Astrocyte (in vitro differentiated cells and primary cell): ENCODE measurements at regions not wholly inside any gene's neighbourhood (a gene's known extent, or its start where the extent isn't known, plus 50 kb on each side); places are given as distances from the start of the nearest gene placed in this dataset.

Experiments used
- DNase-seq: peaks from one replicate; pipeline ENCODE4 v3.0.0-alpha.2; 2010; ENCODE audit warnings: low read depth
- FAIRE-seq: peaks from 2 replicates; lab custom pipeline; 2011; peaks lifted over from hg19 to GRCh38; lab: Jason Lieb, UNC
- H2AFZ ChIP-seq: 2 replicates; pipeline ENCODE4 v1.6.0; 2012; ENCODE audit warnings: low read depth, low read length, inconsistent platforms
- H3K27ac ChIP-seq: 2 replicates; pipeline ENCODE4 v1.5.1; 2011; ENCODE audit warnings: low read depth, low read length, inconsistent platforms
- H3K27me3 ChIP-seq: 2 replicates; pipeline ENCODE4 v1.6.0; 2011; ENCODE audit warnings: low read length, inconsistent platforms; ENCODE audit not compliant: insufficient read depth
- H3K36me3 ChIP-seq: 2 replicates; pipeline ENCODE4 v1.5.1; 2011; ENCODE audit warnings: low read length, inconsistent platforms; ENCODE audit not compliant: insufficient read depth
- H3K4me1 ChIP-seq: 2 replicates; pipeline ENCODE4 v1.5.1; 2011; ENCODE audit warnings: low read length, inconsistent platforms; ENCODE audit not compliant: insufficient read depth
- H3K4me2 ChIP-seq: 2 replicates; pipeline ENCODE4 v1.6.0; 2012; ENCODE audit warnings: low read length, inconsistent platforms
- H3K4me3 ChIP-seq: 2 replicates; pipeline ENCODE4 v1.5.1; 2011; ENCODE audit warnings: low read depth, mild to moderate bottlenecking, low read length, inconsistent platforms; ENCODE audit not compliant: insufficient read depth
- H3K79me2 ChIP-seq: 2 replicates; pipeline ENCODE4 v1.6.0; 2012; ENCODE audit warnings: mild to moderate bottlenecking, low read length, inconsistent platforms; ENCODE audit not compliant: insufficient read depth
- H3K9ac ChIP-seq: 2 replicates; pipeline ENCODE4 v1.6.0; 2012; ENCODE audit warnings: mild to moderate bottlenecking, low read length, inconsistent platforms
- H3K9me3 ChIP-seq: 2 replicates; pipeline ENCODE4 v1.5.1; 2012; ENCODE audit warnings: low read depth, mild to moderate bottlenecking, low read length, inconsistent platforms; ENCODE audit not compliant: insufficient read depth
- H4K20me1 ChIP-seq: 2 replicates; pipeline ENCODE4 v1.6.0; 2012; ENCODE audit warnings: low read length, inconsistent platforms; ENCODE audit not compliant: insufficient read depth
- H3K27ac Mint-ChIP-seq: one replicate; pipeline ENCODE4 v1.8.0; 2021; ENCODE audit warnings: mild to moderate bottlenecking, mixed read lengths; ENCODE audit not compliant: unreplicated experiment
- H3K27me3 Mint-ChIP-seq: one replicate; pipeline ENCODE4 v1.8.0; 2021; ENCODE audit warnings: low read depth, mixed read lengths; ENCODE audit not compliant: unreplicated experiment
- H3K36me3 Mint-ChIP-seq: one replicate; pipeline ENCODE4 v1.8.0; 2021; ENCODE audit warnings: low read depth, mixed read lengths; ENCODE audit not compliant: unreplicated experiment
- H3K4me1 Mint-ChIP-seq: one replicate; pipeline ENCODE4 v1.8.0; 2021; ENCODE audit warnings: low read depth, mixed read lengths; ENCODE audit not compliant: unreplicated experiment
- H3K4me3 Mint-ChIP-seq: one replicate; pipeline ENCODE4 v1.8.0; 2021; ENCODE audit warnings: mild to moderate bottlenecking, moderate library complexity, mixed read lengths; ENCODE audit not compliant: unreplicated experiment
- H3K9me3 Mint-ChIP-seq: one replicate; pipeline ENCODE4 v1.8.0; 2021; ENCODE audit warnings: mild to moderate bottlenecking, mixed read lengths; ENCODE audit not compliant: unreplicated experiment
- EZH2 ChIP-seq: IDR thresholded peaks from 2 replicates; pipeline ENCODE4 v1.6.1; 2012; ENCODE audit warnings: mild to moderate bottlenecking, low read length, inconsistent platforms; ENCODE audit not compliant: insufficient read depth
- TF ChIP-seq, protein P1 (sequence below): IDR thresholded peaks from 2 replicates; pipeline ENCODE4 v1.5.1; 2011; ENCODE audit warnings: low read depth, mild to moderate bottlenecking, inconsistent platforms, low read length, moderate library complexity; ENCODE audit not compliant: insufficient read depth

DNA sequence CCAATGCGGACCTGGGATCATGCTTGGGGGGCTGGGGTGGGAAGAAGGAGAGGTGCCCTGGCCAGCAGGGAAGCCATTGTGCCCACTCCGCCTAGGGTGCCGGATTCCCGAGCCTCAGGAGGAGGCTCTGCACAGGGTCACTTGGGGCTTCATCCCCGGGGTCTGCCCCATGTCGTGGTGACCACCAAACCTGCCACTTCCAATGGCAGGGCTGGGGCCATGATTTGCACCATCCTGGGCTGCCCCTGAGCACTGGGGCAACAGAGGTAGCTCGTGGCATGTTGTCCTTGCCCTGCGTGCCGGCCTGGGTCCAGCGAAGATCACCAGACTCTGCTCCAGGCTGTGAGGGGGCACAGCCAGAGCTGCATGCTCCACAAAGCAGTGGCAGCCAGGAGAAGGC lies 71.4 kb upstream of the DCAF12L2 start:
- no peaks in the 10 kb centered on the region for H3K4me1 Mint-ChIP-seq

More for the DNA sequence above, 71.4 kb upstream of the DCAF12L2 start:
- Histone ChIP-seq H4K20me1 (no peaks in the 10 kb centered on the region), H3K36me3 (no peaks in the 10 kb centered on the region), H3K9ac (no peak overlapping the region), H3K79me2 (no peaks in the 10 kb centered on the region), H3K4me2 (no peak overlapping the region), H3K27ac (no peak overlapping the region), H3K9me3 (no peaks in the 10 kb centered on the region), H3K4me1 (no peaks in the 10 kb centered on the region), H3K4me3 (no peak overlapping the region), H2AFZ (no peak overlapping the region), H3K27me3 (no peaks in the 10 kb centered on the region)
- Mint-ChIP-seq H3K27ac (no peak overlapping the region), H3K27me3 (no peaks in the 10 kb centered on the region), H3K36me3 (no peaks in the 10 kb centered on the region), H3K9me3 (no peaks in the 10 kb centered on the region), H3K4me3 (no peak overlapping the region)
- FAIRE-seq (no peak), DNase-seq (no peak)
- TF ChIP-seq EZH2, result no peak
- TF ChIP-seq, protein P1, sequence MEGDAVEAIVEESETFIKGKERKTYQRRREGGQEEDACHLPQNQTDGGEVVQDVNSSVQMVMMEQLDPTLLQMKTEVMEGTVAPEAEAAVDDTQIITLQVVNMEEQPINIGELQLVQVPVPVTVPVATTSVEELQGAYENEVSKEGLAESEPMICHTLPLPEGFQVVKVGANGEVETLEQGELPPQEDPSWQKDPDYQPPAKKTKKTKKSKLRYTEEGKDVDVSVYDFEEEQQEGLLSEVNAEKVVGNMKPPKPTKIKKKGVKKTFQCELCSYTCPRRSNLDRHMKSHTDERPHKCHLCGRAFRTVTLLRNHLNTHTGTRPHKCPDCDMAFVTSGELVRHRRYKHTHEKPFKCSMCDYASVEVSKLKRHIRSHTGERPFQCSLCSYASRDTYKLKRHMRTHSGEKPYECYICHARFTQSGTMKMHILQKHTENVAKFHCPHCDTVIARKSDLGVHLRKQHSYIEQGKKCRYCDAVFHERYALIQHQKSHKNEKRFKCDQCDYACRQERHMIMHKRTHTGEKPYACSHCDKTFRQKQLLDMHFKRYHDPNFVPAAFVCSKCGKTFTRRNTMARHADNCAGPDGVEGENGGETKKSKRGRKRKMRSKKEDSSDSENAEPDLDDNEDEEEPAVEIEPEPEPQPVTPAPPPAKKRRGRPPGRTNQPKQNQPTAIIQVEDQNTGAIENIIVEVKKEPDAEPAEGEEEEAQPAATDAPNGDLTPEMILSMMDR, result no peak
